ENCODE measurements at regions not wholly inside any gene's neighbourhood (a gene's known extent, or its start where the extent isn't known, plus 50 kb on each side); places are given as distances from the start of the nearest gene placed in this dataset.

DNA sequence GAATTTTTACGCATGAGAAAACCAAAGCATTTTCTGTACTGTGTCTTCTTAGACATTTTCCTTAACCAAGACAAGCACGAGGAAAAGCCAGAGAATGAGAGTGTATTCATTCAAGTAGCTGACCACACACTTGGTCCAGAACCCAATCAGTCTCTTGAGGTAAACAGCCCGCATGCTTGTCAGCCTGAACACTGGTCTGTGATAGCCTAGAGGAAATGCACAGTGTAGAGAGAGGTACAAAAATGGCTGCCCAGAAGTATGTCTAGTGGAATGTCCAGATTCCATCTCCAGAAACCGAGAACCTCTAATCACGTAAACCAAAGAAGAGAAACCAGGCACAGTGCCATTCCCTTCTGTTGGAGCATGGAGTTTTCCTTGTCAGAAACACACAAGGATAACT lies 80.0 kb upstream of the SNX2 start:
- TF ChIP-seq RAD21 (conservative IDR thresholded peaks at IDR 0.05) (no peak), CTCF (IDR thresholded peaks at IDR 0.05; ENCODE audit: poor library complexity, severe bottlenecking) (no peak)

Measured in neural cell (in vitro differentiated cells).